ENCODE measurements at regions not wholly inside any gene's neighbourhood (a gene's known extent, or its start where the extent isn't known, plus 50 kb on each side); places are given as distances from the start of the nearest gene placed in this dataset.

- TF ChIP-seq POLR2AphosphoS5 (IDR thresholded peaks at IDR 0.05; ENCODE audit: borderline replicate concordance, low read depth, low read length) (no peak), EZH2 (IDR thresholded peaks at IDR 0.05) (no peak), FOXP2 (optimal IDR thresholded peaks at IDR 0.05; ENCODE audit: control extremely low read depth, extremely low read length, insufficient read depth) (no peak)
Observed at GRCh38 chr12:74595696-74596095, 58.1 kb downstream of the ATXN7L3B start.
